ENCODE measurements at regions not wholly inside any gene's neighbourhood (a gene's known extent, or its start where the extent isn't known, plus 50 kb on each side); places are given as distances from the start of the nearest gene placed in this dataset.

DNA sequence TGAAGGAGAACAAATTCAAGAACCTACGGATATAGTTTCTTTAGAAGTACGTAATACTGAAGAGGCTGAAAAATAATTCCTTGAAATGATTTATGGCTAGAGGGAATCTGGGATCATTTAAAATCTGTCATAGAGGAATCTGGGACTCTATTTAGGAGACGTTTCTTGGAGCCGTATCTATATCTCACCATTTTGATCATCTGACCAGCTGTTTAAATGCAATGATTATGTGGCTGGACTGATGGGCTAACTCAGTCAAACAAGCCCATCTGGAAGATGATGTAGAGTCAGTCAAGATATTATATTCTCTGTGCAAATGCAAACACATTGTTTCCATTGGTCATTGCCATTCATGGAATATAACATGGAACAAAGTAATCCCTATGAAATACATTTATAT, 467.7 kb upstream of the ZFHX3 start:
- DNase-seq, result no peak

DNA sequence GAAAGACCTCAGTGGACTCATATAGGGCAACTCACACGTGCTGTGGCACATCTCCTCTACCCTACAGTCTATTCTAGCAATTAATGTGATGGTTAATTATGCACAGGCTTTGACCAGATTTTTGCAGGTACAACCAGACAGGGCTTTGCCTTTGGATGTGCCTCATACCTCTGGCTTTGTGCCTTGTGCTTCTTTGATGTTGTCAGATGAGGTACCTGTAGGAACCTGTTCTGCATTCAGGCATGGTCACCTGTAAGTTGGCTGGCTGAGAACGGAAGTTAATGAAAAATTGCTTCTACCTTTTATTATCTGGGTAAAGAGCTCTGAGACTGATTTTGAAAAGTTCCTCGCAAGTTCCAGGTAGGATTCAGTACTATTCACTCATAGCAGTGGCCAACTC, 462.9 kb upstream of the ZFHX3 start:
- no peak for DNase-seq

DNA sequence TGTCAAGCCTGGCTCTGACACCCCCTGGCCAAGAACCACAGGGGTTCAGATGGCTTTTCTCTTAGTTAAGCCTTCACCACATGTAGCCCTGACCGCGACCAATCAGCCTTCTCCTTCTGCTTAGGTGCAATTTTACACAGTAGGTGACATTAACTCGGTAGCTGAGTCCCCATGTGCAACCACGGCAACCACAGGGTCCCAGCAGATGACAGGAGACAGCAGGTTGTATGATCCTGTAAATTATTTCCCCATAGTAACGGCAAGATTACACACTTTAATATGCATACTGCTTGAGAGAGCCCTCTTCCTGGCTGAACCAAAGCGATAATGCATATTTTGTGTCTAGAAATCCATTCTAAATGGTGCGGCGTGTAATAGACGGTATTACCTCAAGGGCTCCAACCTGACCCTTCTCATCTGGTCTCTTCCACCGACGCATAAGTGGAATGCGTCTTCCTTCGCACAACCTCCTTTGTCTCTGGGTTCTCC, 458.7 kb upstream of the ZFHX3 start:
- no peak for DNase-seq

DNA sequence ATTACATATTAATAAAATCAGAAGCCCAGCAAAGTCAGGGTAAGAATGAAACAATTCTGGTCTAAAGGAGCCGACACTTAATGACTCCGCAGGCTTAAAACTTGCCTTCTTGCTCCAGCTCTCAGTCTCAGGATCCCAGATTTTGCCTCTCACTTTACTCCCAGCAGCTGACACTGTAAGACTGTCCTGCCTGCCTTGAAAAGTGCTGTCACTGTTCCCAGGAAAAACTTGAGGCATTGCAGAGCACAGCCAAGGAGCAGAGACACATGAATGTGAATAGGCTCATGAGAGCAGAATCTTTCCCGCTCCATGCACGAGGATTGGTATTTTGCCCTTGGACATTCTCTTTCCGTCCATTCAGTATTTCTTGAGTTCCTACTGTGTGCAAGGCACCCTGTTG, 457.6 kb upstream of the ZFHX3 start:
- no peak for DNase-seq

DNA sequence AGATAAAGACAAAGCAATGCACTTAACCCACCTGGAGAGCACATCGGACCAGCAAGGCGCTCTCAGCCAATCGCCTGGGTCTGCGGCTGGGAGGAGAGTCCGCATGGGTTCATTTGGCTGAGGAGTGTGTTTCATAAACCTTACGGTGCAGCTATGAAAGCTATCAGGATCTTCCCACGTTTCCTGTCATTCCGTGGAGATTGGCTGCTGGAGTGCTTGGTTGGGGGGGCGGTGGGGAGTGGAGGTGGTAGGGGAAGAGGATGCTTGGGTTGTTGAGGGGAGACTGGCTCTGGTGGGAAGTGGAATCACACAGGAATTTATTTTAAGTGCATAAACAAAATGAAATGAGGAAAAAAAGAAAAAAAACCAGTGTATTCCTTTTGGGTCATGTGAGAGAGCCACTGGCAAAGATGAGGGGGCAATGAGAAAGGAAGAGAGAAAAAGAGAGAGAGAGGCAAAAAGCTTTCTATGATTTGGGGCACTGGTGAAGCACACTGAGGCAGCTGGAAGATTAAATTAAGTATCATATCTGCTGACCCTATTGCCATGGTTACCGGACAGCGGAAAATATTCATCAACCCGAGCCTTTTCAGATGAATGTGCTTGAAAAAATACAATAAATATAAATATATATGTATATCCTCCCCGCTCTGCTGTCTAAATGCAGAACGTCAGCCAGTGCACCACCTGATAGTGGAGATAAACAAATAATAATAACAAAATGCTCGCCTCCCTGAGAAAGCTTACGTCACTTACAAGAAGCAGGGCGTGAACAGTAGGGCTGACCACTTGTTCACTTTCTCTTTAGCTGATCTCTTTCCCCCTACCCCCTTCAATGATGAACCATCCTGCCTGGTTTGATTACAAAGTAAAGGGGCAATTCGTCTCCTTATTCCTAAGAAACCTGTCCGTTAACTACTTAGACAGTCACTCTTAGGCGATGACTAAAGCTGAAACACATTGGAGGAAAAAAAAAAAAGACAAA, 457.0 kb upstream of the ZFHX3 start:
- DNase-seq, result no peak

DNA sequence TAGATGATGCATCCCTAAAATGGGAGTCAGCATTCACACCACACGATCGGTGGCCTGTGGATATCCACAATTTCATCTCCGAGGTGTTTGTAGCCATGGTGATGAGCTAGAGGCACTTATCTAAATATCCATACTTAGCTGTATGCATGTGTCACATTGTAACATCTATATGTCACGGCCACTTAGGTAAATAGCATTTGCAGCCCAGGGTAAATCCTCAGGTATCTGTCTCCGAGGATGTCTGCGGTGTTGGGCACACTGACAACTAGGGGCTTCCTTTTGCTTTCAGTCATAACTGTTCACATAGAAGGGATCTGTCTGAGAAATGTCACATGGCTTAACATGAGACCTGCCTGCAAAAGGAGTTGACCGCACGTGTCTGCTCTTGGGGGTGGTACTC, 455.2 kb upstream of the ZFHX3 start:
- DNase-seq, result no peak

DNA sequence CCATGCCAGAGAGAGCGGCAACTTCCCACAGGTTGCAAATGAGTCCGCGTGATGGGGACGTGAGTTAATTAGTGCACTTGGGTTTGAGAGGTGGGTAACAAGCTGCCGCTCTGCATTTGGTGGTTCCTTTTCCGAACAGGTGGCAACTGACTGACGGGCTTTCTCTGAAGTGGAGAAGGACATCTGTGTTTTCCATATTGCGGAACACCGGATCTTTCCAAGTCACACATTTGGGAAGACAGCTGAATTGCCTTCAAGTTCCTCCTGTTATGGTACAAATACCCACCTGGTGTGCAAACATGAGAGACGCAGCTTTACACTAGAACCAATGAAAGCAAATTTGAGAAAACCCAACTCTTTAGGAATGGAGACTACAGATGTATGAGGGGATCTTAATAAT, 451.3 kb upstream of the ZFHX3 start:
- no peak for DNase-seq

DNA sequence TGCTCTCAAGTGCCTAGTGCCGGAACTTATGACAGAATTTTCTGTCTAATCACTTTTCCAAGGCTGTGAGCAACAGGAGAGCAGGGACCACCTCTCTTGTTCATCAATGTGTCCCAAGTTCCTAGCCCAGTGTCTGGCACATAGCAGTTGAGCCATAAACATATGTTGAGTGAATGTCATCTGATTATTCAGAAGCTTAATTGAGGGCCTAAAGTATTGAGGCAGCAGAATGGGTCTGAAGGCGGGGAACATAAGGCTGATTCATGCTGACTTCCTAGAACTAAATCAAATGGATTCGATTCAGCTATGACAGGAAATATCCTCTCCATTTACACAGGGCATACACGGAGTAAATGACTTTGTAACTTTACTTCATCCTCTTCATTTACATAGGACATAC, 438.0 kb upstream of the ZFHX3 start:
- no peak for DNase-seq

DNA sequence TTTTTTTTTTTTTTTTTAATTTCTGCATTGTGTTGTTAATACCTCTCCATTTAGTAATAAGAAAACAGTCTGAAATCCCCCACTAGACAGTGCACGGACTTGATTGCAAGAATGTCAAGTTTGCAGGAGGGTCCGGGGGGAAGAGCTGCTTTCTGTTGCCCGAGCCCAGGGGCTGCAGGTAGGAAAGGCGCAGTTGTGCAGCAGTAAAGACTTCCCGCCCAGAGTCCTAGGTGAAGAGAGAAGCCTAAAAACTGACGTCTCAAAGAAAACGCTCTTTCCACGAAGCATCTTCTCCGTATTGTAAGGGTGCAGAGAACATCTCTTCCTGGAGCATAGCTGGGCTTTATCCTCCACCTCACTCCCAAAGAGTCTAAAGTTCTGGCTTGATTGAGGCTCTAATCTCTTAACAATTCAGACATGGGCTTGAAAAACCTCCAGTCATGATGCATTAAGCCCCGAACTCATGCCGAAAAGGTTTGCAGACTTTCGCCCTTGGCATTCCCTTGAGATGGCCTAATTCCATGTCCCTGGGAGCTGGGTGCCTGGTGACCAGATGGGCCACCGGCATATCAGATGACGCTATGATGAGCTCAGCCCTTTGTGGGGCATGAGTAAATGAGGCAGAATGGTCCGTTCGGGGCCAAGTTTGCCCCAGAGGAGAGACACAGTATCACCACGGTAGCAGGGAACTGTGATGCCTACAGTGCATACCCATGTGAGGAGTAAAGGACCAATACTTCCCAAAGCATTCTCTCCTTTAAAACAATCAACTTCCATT, 436.2 kb upstream of the ZFHX3 start:
- DNase-seq, result no peak

DNA sequence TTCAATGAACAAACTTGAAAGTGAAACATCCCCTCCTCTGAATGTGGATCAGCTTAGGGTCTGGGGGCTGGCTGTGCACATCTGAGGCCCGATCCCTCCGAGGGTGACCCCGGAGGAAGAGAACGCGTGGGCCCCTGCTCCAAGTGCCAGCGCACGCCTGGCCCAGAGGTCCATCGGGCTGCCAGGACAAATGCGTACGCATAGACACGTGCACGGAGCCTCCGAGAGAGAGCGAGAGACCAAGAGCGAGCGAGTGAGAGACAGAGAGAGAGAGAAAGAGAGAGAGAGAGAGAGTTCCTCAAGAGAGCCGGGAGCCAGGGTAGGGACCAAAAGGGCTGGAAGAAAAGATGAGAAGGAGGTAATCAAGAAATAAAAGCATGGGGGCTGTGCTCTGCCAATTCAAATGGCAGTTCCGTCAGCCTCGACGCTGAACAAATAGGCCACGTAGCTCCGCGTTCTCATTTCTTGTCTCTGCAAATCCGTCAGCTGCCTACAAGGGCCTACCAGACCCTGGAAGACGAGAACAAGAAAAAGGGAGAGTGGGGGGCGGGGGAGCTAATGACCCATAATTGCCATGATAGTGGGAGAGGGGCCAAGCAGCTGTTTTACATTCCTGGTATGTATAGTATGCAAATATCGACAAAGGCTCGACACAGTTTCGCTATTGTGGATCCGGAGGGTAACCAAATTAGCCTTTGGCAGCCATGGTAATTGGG, 435.3 kb upstream of the ZFHX3 start:
- DNase-seq, result no peak

DNA sequence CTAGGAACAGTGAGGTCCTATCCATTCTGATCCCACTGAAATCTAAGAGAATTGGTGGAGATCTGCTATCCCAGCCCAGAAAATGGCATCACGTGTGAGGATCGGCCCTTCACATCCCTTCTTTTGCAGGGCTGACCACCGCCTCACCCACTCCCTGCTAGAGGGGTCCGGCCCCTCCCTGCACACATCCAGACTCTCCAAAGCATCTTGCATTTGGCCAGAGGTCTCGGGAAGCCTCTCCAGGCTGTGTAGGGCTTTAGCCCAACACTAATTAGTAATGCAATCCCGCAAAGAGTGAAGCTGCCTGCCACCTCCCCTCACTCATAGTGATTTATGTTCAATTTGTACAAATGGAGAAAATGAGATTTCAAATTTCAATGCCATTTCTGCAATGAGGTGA, 434.4 kb upstream of the ZFHX3 start:
- DNase-seq, result no peak

DNA sequence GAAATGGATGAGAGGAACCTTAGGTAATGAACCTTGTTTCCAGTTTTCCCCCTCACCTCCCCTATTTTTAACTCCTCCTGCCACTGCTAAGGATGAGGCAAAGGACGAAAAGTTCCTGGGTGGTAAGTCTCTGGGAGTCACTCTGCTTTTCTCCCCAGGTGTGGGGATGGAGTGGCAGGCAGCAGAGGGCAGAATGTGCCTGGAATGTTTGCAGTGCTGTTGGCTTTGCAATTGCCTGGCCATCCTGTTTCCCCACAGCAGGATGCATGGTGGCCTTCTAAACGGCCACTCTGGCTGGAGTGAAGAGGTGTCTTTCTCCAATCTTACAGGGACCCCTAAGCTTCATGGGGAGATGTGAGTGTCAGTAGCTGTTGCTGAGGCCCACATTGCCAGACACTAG, 432.5 kb upstream of the ZFHX3 start:
- DNase-seq, result no peak

DNA sequence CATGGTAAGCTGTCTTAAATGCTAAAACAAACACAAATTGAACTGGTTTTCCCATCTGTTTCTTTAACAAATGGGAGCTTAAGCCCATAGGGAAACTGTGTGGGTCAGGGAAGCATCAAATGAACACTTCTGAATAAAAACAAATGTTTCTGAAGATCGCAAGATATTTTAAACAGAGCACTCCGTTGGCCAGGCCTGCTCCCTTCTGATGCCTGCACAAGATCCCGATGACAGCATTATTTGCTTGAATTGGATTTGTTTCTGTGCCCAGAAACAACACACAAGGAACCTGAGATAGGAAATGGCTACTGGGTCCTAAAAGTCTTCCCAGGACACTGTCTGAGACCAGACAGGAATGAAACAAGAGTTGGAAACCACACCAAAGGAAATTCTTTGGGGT, 425.8 kb upstream of the ZFHX3 start:
- DNase-seq, result no peak

DNA sequence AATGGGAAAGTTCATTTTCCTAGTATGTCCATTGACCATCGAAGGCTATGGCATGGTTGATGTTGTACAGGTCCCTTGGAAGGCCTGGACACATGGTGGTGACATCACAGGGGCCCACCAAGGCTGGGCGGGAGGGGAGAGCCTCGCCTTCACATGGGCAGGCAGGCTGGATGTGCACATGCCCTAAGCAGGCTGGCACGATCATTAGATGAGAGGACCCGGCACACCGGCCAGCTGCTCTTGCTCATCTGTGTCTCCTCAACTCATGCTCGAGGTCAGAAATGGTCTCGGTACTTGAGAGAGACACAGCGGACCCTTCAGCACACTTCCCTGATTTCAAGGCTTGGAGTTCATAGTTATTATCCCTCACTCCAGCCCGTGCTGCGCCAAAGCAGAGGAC, 416.9 kb upstream of the ZFHX3 start:
- DNase-seq, result no peak

DNA sequence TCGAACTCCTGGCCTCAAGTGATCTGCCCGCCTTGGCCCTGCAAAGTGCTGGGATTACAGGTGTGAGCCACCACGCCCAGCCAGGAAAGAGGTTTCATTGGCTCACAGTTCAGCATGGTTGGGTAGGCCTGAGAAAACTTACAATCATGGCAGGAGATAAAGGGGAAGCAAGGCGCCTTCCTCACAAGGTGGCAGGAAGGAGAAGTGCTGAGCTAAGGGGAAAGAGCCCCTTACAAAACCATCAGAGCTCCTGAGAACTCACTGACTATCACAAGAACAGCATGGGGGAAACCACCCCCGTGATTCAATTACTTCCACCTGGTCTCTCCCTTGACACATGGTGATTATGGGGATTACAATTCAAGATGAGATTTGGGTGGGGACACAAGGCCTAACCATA, 411.7 kb upstream of the ZFHX3 start:
- DNase-seq, result no peak

DNA sequence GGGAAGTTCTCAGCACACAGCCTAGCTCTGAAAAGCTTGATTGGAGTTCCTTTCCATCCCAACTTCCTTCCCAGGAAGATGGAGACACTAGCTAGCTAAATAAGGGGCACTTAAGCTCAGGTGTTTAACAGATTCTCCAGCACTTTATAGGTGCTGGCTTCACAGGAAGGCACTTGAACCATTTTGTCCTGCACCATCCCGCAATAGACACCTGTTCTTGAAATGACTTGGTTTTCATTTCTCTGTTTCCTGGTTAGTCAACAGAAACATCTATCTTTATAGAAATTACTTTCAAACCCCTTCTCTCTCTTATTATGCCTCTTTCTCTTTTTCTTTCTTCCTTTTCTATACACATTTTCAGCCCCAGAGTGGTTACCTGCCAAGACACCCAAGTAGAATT, 409.9 kb upstream of the ZFHX3 start:
- no peak for DNase-seq

DNA sequence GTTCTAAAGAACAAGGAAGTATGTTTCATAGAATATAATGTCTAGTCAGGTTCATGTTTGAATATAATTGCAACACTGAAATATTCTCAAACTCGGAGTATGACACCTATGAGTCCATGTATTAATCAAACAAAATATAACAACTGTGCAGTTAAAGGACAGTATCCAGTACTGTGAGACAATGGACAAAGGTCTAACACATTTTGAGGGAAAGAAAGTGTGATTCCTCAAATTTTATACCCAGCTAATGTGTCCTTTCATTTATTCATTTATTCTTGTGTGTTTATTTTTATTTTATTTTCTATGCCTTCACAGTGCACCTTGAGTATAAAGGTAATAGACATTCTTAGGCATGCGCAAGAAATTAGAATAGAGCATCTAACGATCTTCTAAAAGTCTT, 401.0 kb upstream of the ZFHX3 start:
- DNase-seq, result no peak

DNA sequence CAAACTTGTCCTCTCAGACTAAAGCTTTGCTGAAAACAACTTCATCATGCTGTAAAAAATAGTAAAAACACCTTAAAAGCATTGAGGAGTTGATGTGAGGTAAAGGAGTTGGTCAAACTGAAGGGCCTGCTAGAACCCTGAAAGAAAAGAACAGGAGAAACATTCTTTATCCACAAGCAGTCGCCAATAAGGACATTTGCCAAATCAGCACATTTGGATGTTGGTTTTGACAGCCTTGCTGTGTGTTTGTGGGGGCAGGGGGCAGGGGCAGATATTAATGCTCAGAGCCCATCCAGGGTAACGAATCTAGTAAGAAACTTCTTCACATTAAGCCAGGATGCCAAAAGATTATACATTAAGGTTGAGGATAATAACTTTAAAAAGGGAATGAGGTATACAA, 399.9 kb upstream of the ZFHX3 start:
- DNase-seq, result no peak

DNA sequence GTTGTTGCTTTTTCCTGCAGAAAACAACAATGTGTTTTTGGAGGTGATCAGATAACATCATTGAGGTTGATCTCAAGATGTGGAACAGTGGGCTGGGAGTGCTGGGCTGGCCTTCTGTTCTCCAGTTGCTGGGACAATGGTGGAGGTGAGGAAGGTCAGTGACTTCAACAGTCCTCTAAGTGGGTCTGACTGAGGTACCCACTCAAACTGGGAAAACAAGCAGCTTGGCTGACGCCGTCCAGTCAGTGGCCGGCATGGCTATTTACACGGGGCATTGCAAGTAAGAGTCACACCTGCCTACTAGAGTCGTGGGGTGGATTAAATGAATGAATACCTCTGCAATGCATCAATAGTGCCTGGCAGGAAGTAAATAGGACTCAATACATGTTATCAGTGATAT, 386.7 kb upstream of the ZFHX3 start:
- DNase-seq, result no peak

DNA sequence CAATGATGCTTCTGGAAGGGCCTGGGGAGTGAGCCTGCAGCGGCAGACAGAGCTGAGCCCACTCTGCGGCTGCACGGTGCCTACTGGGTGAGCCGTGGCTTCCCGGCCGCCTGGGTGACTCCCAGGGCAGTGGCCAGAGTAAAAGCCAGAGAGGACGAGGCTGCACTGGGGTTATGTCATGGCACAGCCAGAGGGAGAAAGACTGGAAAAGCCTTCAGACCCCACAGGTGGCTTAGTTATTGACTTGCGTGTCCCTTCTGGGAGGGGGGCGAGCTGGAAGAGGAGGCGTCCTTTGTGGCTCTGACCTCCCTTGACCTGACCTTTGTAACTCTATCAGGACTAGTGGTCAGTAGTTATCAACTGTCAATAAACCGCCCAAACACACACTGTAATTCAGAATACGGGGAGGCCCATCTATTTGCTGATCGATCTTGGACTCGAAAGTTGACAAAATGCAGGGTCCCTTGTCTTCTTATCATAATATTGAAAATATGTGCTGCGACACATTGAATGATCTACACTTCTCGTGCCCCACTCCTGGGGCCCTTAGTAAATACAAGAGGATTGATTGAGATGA, 385.9 kb upstream of the ZFHX3 start:
- no peak for DNase-seq

DNA sequence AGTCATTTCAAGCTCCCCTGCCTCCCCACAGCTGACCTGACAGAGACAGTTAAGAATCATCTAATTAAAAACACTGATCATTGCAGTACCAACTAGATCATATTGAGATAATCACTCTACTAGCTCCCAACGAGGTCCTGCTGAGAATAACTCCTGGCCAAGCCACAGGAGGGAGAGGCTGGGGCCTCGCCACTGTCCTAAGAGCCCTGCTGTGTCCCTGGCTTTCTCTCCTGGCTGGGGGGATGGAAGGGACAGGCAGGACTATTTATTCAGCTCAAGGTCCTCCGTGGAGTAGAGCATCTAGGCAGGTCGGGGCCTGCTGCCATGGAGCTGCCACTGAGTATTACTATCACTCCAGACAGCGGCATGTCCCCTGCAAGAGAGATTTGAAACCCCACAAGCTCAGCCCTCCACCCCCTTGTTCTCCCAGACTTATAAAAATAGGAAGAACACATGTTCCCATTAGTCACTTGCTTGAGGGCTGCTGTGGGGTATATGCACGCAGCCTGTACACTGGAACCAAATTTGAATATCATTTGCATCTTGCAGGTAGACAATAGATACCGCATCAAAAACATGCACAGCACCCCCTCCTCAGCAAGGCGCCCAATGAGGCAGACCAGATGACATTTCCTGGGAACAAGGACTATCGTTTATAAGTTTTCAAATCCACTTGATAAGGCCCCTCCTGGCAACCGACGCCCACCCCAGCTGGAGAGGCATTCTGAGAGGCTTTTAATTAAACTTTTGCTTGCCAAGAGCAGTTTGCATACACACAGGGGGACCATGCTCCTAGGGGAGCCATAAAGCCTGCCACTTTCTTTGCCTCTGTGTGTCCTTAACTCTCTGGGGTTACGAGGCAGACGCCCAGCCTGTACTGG, 385.2 kb upstream of the ZFHX3 start:
- no peak for DNase-seq

DNA sequence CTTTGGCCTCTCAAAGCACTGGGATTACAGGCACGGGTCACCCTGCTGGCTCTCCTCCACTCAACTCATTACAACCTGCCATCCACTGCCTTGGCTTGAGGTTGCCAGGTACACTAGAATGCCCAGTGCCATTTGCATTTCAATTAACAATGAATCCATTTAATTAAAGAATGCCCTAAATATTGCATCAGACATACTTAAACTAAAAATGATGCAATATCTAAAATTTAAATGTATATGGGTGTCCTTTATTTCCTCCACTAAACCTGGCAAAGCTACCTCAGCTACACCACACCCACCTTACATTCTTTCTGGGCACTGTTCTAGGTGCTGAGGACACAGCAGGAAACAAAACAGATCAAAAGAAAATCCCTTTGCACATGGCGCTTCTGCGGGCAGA, 382.2 kb upstream of the ZFHX3 start:
- no peak for DNase-seq
